Esophagus squamous epithelium (tissue), 5 donors: ENCODE measurements at regions not wholly inside any gene's neighbourhood (a gene's known extent, or its start where the extent isn't known, plus 50 kb on each side); places are given as distances from the start of the nearest gene placed in this dataset.

ENCODE experiments used
- DNase-seq: peaks from one replicate; lab custom pipeline; 2025; lab: John Stamatoyannopoulos, UW
- H3K27ac ChIP-seq, 4 donors: fragments of 200-600 bp; sonication (generic); one replicate each; pipeline ENCODE4 v1.5.1; 2016 to 2019; ENCODE audit warnings: mild to moderate bottlenecking in 1 of 4
- H3K27me3 ChIP-seq, 4 donors: fragments of 200-600 bp; sonication (generic); 1 replicate in 3 of 4; 2 replicates in 1 of 4; pipeline versions ENCODE4 v1.5.1 to v1.6.0; 2017 to 2021; ENCODE audit warnings: antibody characterized with exemption in 1 of 4
- H3K36me3 ChIP-seq, 3 donors: fragments of 200-600 bp; sonication (generic); one replicate each; pipeline ENCODE4 v1.5.1; 2016 to 2019
- H3K4me1 ChIP-seq, 3 donors: fragments of 200-600 bp; sonication (generic); one replicate each; pipeline ENCODE4 v1.5.1; 2017 to 2019
- H3K4me3 ChIP-seq, 4 donors: fragments of 200-600 bp; sonication (generic); 1 replicate in 3 of 4; 2 replicates in 1 of 4; pipeline ENCODE4 v1.5.1; 2016 to 2019; ENCODE audit warnings: mild to moderate bottlenecking in 2 of 4, moderate library complexity in 1 of 4
- H3K9me3 ChIP-seq, 3 donors: fragments of 200-600 bp; sonication (generic); one replicate each; pipeline ENCODE4 v1.5.1; 2016 to 2019
- CTCF ChIP-seq, 6 experiments: fragments of 450-650 bp in 4 of 6; fragments of 200-600 bp in 2 of 6; sonication (generic) in 2 of 6; IDR thresholded peaks; one replicate each; pipeline ENCODE4 v1.5.1; 2016 to 2019; ENCODE audit warnings: antibody characterized with exemption in 6 of 6, mild to moderate bottlenecking in 4 of 6, moderate library complexity in 4 of 6
- POLR2A ChIP-seq, 4 donors: fragments of 450-650 bp; IDR thresholded peaks; one replicate each; pipeline ENCODE4 v1.6.1; 2017; ENCODE audit warnings: antibody characterized with exemption in 4 of 4, mild to moderate bottlenecking in 4 of 4, moderate library complexity in 3 of 4
- WGBS, 2 donors: methylation state at CpG; one replicate each; pipeline ENCODE4 v1.1.5; 2018; 5-methylcytosine and 5-hydroxymethylcytosine counted together
- intact Hi-C: fragments of 100-400 bp; cut with DNase I; formaldehyde crosslinking; loops from one replicate; pipeline ENCODE4 v1.15.0; 2022
- donor health status: DM: yes; HTN: yes; CAD: no.

GRCh38 chr3:110272525-110272924 is 799.1 kb upstream of the NECTIN3 start:
- no peaks in the 10 kb centered on the region for H3K4me1 ChIP-seq
- H3K27me3 ChIP-seq = no peaks in the 10 kb centered on the region
- no peaks in the 10 kb centered on the region for H3K9me3 ChIP-seq
- WGBS, 2 donors = 39 to 55% methylated on average over 6 of the region's 6 CpGs
- H3K36me3 ChIP-seq = no peaks in the 10 kb centered on the region
- DNase-seq = no peak
- TF ChIP-seq CTCF (IDR thresholded peaks at IDR 0.05) (no peak), POLR2A (IDR thresholded peaks at IDR 0.05) (no peak)
- intact Hi-C loops = no loop called here
- no peak overlapping the region for H3K27ac ChIP-seq
- no peak overlapping the region for H3K4me3 ChIP-seq

GRCh38 chr3:110291886-110292501 is 779.6 kb upstream of the NECTIN3 start:
- H3K4me1 ChIP-seq = no peaks in the 10 kb centered on the region
- peaks cover 0 to 3% (median 0%) of the 10 kb centered on the region in 3 donors for H3K9me3 ChIP-seq
- intact Hi-C loops = no loop called here
- H3K36me3 ChIP-seq = no peaks in the 10 kb centered on the region
- no peak for DNase-seq
- TF ChIP-seq CTCF (IDR thresholded peaks at IDR 0.05) = no peak
- no peak for TF ChIP-seq POLR2A (IDR thresholded peaks at IDR 0.05)
- no peaks in the 10 kb centered on the region for H3K27me3 ChIP-seq
- no peak overlapping the region for H3K27ac ChIP-seq
- no peak overlapping the region for H3K4me3 ChIP-seq
- WGBS, 2 donors = 73 to 89% methylated on average over 1 of the region's 1 CpG

GRCh38 chr3:110293660-110294059 is 778.0 kb upstream of the NECTIN3 start:
- intact Hi-C loops = no loop called here
- no peak overlapping the region for H3K4me3 ChIP-seq
- no peak for DNase-seq
- H3K27me3 ChIP-seq = no peaks in the 10 kb centered on the region
- H3K4me1 ChIP-seq = no peaks in the 10 kb centered on the region
- H3K27ac ChIP-seq = no peak overlapping the region
- H3K9me3 ChIP-seq = no peaks in the 10 kb centered on the region
- TF ChIP-seq CTCF (IDR thresholded peaks at IDR 0.05) (no peak), POLR2A (IDR thresholded peaks at IDR 0.05) (no peak)
- no peaks in the 10 kb centered on the region for H3K36me3 ChIP-seq

- intact Hi-C loops = no loop called here
- no peaks in the 10 kb centered on the region for H3K9me3 ChIP-seq
- H3K36me3 ChIP-seq = no peaks in the 10 kb centered on the region
- 86 to 100% methylated on average over 1 of the region's 1 CpG for WGBS, 2 donors
- H3K27ac ChIP-seq = no peak overlapping the region
- no peaks in the 10 kb centered on the region for H3K4me1 ChIP-seq
- H3K4me3 ChIP-seq = no peak overlapping the region
- no peaks in the 10 kb centered on the region for H3K27me3 ChIP-seq
- DNase-seq = no peak
- no peak for TF ChIP-seq CTCF (IDR thresholded peaks at IDR 0.05)
Observed at GRCh38 chr3:110296885-110297284, 774.7 kb upstream of the NECTIN3 start.

GRCh38 chr3:110301781-110302180 is 769.8 kb upstream of the NECTIN3 start:
- Histone ChIP-seq H3K4me1 (no peaks in the 10 kb centered on the region), H3K36me3 (no peaks in the 10 kb centered on the region), H3K9me3 (no peaks in the 10 kb centered on the region), H3K27ac (no peak overlapping the region), H3K27me3 (no peaks in the 10 kb centered on the region), H3K4me3 (no peak overlapping the region)
- no peak for DNase-seq
- no peak for TF ChIP-seq CTCF (IDR thresholded peaks at IDR 0.05)
- no peak for TF ChIP-seq POLR2A (IDR thresholded peaks at IDR 0.05)
- intact Hi-C loops = no loop called here
- 44 to 49% methylated on average over 3 of the region's 3 CpGs for whole genome bisulfite sequencing, 2 donors
